ENCODE measurements at regions not wholly inside any gene's neighbourhood (a gene's known extent, or its start where the extent isn't known, plus 50 kb on each side); places are given as distances from the start of the nearest gene placed in this dataset.

DNA sequence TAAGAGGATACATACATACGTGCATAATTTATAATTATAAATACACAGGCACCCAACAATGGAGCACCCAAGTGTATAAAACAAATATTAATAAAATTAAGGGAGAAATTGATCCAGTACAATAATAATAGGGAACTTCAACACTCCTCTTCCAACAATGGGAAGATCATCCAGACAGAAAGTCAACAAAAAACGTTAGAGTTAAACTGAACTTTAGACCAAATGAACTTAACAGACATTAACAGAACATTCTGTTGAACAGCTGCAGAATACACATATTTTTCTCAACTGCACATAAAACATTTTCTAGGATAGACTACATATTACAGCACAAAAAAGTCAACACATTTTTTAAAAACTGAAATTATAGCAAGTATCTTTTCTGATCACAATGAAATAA is 339.7 kb downstream of the CGGBP1 start:
- TF ChIP-seq, protein P1, sequence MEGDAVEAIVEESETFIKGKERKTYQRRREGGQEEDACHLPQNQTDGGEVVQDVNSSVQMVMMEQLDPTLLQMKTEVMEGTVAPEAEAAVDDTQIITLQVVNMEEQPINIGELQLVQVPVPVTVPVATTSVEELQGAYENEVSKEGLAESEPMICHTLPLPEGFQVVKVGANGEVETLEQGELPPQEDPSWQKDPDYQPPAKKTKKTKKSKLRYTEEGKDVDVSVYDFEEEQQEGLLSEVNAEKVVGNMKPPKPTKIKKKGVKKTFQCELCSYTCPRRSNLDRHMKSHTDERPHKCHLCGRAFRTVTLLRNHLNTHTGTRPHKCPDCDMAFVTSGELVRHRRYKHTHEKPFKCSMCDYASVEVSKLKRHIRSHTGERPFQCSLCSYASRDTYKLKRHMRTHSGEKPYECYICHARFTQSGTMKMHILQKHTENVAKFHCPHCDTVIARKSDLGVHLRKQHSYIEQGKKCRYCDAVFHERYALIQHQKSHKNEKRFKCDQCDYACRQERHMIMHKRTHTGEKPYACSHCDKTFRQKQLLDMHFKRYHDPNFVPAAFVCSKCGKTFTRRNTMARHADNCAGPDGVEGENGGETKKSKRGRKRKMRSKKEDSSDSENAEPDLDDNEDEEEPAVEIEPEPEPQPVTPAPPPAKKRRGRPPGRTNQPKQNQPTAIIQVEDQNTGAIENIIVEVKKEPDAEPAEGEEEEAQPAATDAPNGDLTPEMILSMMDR (IDR thresholded peaks at IDR 0.05; ENCODE audit: borderline replicate concordance, extremely low read depth, low read length, poor library complexity, severe bottlenecking), result no peak
- TF ChIP-seq EZH2 (IDR thresholded peaks at IDR 0.05; ENCODE audit: borderline replicate concordance, low read depth, low read length, severe bottlenecking), result no peak
- H3K27ac ChIP-seq (ENCODE audit: low read length), result no peak overlapping the region
- H2AFZ ChIP-seq (ENCODE audit: low read depth, low read length), result no peak overlapping the region
- no peak overlapping the region for H3K4me3 ChIP-seq (ENCODE audit: low read depth in 1 of 2, low read length in 2 of 2)
- H3K79me2 ChIP-seq (ENCODE audit: insufficient read depth, low read length), result no peaks in the 10 kb centered on the region
- no peaks in the 10 kb centered on the region for H4K20me1 ChIP-seq (ENCODE audit: insufficient read depth, low read length)
- H3K9ac ChIP-seq (ENCODE audit: low read depth, low read length), result no peak overlapping the region
- DNase-seq (no peak), ATAC-seq (ENCODE audit: insufficient read depth, low read depth) (no peak)
- no peaks in the 10 kb centered on the region for H3K27me3 ChIP-seq (ENCODE audit: insufficient read depth, low read length, poor library complexity)
- H3K4me2 ChIP-seq (ENCODE audit: insufficient read depth, low read length), result no peak overlapping the region
- no peaks in the 10 kb centered on the region for H3K9me3 ChIP-seq (ENCODE audit: insufficient read depth, low read length, severe bottlenecking)
- H3K4me1 ChIP-seq (ENCODE audit: insufficient read depth, low read length), result no peaks in the 10 kb centered on the region
- H3K36me3 ChIP-seq (ENCODE audit: insufficient read depth, low read length), result no peaks in the 10 kb centered on the region

DNA sequence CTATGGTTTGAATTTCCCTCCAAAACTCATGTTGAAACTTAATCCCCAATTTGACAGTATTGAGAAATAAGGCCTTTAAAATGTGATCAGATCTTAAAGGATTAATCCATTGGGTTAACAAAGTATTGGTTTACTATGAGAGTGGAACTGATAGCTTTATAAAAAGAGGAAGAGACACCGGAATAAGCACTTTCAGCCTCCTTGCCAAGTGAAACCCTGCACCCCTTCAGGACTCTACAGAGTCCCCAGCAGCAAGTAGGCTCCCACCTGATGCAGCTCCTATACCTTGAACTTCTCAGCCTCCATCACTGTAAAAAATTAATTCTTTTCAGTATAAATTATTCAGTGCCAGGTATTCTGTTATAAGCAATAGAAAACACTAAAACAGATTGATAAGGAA is 348.3 kb downstream of the CGGBP1 start:
- Histone ChIP-seq H3K4me3 (ENCODE audit: low read depth in 1 of 2, low read length in 2 of 2) (no peak overlapping the region), H3K4me2 (ENCODE audit: insufficient read depth, low read length) (no peak overlapping the region), H3K9ac (ENCODE audit: low read depth, low read length) (no peak overlapping the region), H3K9me3 (ENCODE audit: insufficient read depth, low read length, severe bottlenecking) (no peaks in the 10 kb centered on the region), H3K4me1 (ENCODE audit: insufficient read depth, low read length) (no peaks in the 10 kb centered on the region), H3K36me3 (ENCODE audit: insufficient read depth, low read length) (no peaks in the 10 kb centered on the region), H4K20me1 (ENCODE audit: insufficient read depth, low read length) (no peaks in the 10 kb centered on the region), H3K27ac (ENCODE audit: low read length) (no peak overlapping the region), H3K79me2 (ENCODE audit: insufficient read depth, low read length) (no peaks in the 10 kb centered on the region), H3K27me3 (ENCODE audit: insufficient read depth, low read length, poor library complexity) (no peaks in the 10 kb centered on the region), H2AFZ (ENCODE audit: low read depth, low read length) (no peak overlapping the region)
- DNase-seq, result no peak
- TF ChIP-seq, protein P1 (IDR thresholded peaks at IDR 0.05; ENCODE audit: borderline replicate concordance, extremely low read depth, low read length, poor library complexity, severe bottlenecking), result no peak
- TF ChIP-seq EZH2 (IDR thresholded peaks at IDR 0.05; ENCODE audit: borderline replicate concordance, low read depth, low read length, severe bottlenecking), result no peak
- ATAC-seq (ENCODE audit: insufficient read depth, low read depth), result no peak

DNA sequence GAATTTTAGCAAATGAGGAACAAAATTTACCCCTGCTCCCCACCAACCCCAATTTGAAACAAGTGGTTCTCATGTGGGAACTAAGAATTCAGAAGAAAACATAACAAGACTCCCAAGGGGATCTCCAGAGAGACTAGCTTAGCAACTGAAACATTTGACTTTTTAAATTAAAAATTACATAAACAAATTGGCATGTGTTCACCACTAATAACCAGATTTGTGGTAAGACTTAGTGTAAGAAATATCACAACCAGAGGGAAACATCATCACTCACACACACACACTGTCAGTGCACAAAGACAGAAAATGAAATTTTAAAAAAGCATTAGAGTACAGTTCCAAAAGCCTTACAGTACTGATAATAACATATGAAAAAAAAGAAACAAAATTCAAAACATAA is 348.8 kb downstream of the CGGBP1 start:
- Histone ChIP-seq H3K27ac (ENCODE audit: low read length) (no peak overlapping the region), H4K20me1 (ENCODE audit: insufficient read depth, low read length) (no peaks in the 10 kb centered on the region), H2AFZ (ENCODE audit: low read depth, low read length) (no peak overlapping the region), H3K9me3 (ENCODE audit: insufficient read depth, low read length, severe bottlenecking) (no peaks in the 10 kb centered on the region), H3K9ac (ENCODE audit: low read depth, low read length) (no peak overlapping the region), H3K27me3 (ENCODE audit: insufficient read depth, low read length, poor library complexity) (no peaks in the 10 kb centered on the region), H3K4me2 (ENCODE audit: insufficient read depth, low read length) (no peak overlapping the region), H3K36me3 (ENCODE audit: insufficient read depth, low read length) (no peaks in the 10 kb centered on the region), H3K4me3 (ENCODE audit: low read depth in 1 of 2, low read length in 2 of 2) (no peak overlapping the region), H3K4me1 (ENCODE audit: insufficient read depth, low read length) (no peaks in the 10 kb centered on the region), H3K79me2 (ENCODE audit: insufficient read depth, low read length) (no peaks in the 10 kb centered on the region)
- TF ChIP-seq EZH2 (IDR thresholded peaks at IDR 0.05; ENCODE audit: borderline replicate concordance, low read depth, low read length, severe bottlenecking), result no peak
- TF ChIP-seq, protein P1 (IDR thresholded peaks at IDR 0.05; ENCODE audit: borderline replicate concordance, extremely low read depth, low read length, poor library complexity, severe bottlenecking), result no peak
- DNase-seq (no peak), ATAC-seq (ENCODE audit: insufficient read depth, low read depth) (no peak)

DNA sequence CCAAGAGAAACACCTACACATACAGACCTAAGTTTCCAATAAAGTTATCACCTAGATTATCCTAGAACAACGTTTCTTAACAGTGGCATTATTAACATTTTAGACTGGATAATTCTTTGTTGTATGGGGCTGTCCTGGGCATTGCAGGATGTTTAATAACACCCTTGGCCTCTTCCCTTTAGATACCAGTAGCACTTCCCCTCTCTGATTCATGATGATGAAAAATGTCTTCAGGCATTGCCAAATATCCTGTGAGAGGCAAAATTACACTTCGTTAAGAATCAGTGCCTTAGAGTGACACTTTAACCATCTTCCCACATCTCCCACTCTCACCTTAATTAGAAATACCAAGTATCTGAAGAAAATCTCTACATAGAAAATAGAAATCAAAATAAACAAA is 352.6 kb downstream of the CGGBP1 start:
- Histone ChIP-seq H3K4me2 (ENCODE audit: insufficient read depth, low read length) (no peak overlapping the region), H3K4me3 (ENCODE audit: low read depth in 1 of 2, low read length in 2 of 2) (no peak overlapping the region), H3K79me2 (ENCODE audit: insufficient read depth, low read length) (no peaks in the 10 kb centered on the region), H3K4me1 (ENCODE audit: insufficient read depth, low read length) (no peaks in the 10 kb centered on the region), H2AFZ (ENCODE audit: low read depth, low read length) (no peak overlapping the region), H3K27ac (ENCODE audit: low read length) (no peak overlapping the region), H3K27me3 (ENCODE audit: insufficient read depth, low read length, poor library complexity) (no peaks in the 10 kb centered on the region), H3K9ac (ENCODE audit: low read depth, low read length) (no peak overlapping the region), H3K36me3 (ENCODE audit: insufficient read depth, low read length) (no peaks in the 10 kb centered on the region), H4K20me1 (ENCODE audit: insufficient read depth, low read length) (no peaks in the 10 kb centered on the region), H3K9me3 (ENCODE audit: insufficient read depth, low read length, severe bottlenecking) (no peaks in the 10 kb centered on the region)
- DNase-seq (no peak), ATAC-seq (ENCODE audit: insufficient read depth, low read depth) (no peak)
- TF ChIP-seq, protein P1 (IDR thresholded peaks at IDR 0.05; ENCODE audit: borderline replicate concordance, extremely low read depth, low read length, poor library complexity, severe bottlenecking), result no peak
- no peak for TF ChIP-seq EZH2 (IDR thresholded peaks at IDR 0.05; ENCODE audit: borderline replicate concordance, low read depth, low read length, severe bottlenecking)

Data from DND-41 (cell line).